ENCODE measurements at regions not wholly inside any gene's neighbourhood (a gene's known extent, or its start where the extent isn't known, plus 50 kb on each side); places are given as distances from the start of the nearest gene placed in this dataset.
"Not testable (repeated sequence)": the region's sequence is repeated elsewhere in the genome, so short reads cannot be mapped to it uniquely, and the experiment has no call there.

GRCh38 chr7:119908948-119909347, 364.0 kb upstream of the KCND2 start:
- H3K4me3 ChIP-seq (replicated peaks; ENCODE audit: insufficient read depth, low read length): no peak overlapping the region
- TF ChIP-seq GABPA (IDR thresholded peaks at IDR 0.05; ENCODE audit: low read depth) (no peak), POLR2AphosphoS5 (IDR thresholded peaks at IDR 0.05; ENCODE audit: low read depth) (no peak), CTCF (IDR thresholded peaks at IDR 0.05; ENCODE audit: insufficient read depth, low read length) (no peak), REST (IDR thresholded peaks at IDR 0.05; ENCODE audit: insufficient replicate concordance, low read depth) (no peak), SPI1 (IDR thresholded peaks at IDR 0.05; ENCODE audit: borderline replicate concordance, low read depth) (no peak)
- no peak for DNase-seq (ENCODE audit: low read depth in 1 of 2, low spot score in 1 of 2)
- no peak overlapping the region for H3K27ac ChIP-seq (replicated peaks)
- H3K27me3 ChIP-seq (ENCODE audit: insufficient read depth, poor library complexity, severe bottlenecking): no peaks in the 10 kb centered on the region

- H3K4me3 ChIP-seq (replicated peaks; ENCODE audit: insufficient read depth, low read length); H3K27me3 ChIP-seq (ENCODE audit: insufficient read depth, poor library complexity, severe bottlenecking); DNase-seq (ENCODE audit: low read depth in 1 of 2, low spot score in 1 of 2); H3K27ac ChIP-seq (replicated peaks): not testable (repeated sequence)
These were observed 358.9 kb upstream of the KCND2 start for GRCh38 chr7:119914119-119914518.

GRCh38 chr7:119916501-119916900, 356.5 kb upstream of the KCND2 start:
- DNase-seq (ENCODE audit: low read depth in 1 of 2, low spot score in 1 of 2): no peak
- no peak overlapping the region for H3K27ac ChIP-seq (replicated peaks)
- H3K27me3 ChIP-seq (ENCODE audit: insufficient read depth, poor library complexity, severe bottlenecking): no peaks in the 10 kb centered on the region
- no peak overlapping the region for H3K4me3 ChIP-seq (replicated peaks; ENCODE audit: insufficient read depth, low read length)
- TF ChIP-seq POLR2AphosphoS5 (IDR thresholded peaks at IDR 0.05; ENCODE audit: low read depth) (no peak), CTCF (IDR thresholded peaks at IDR 0.05; ENCODE audit: insufficient read depth, low read length) (no peak), REST (IDR thresholded peaks at IDR 0.05; ENCODE audit: insufficient replicate concordance, low read depth) (no peak), SPI1 (IDR thresholded peaks at IDR 0.05; ENCODE audit: borderline replicate concordance, low read depth) (no peak), GABPA (IDR thresholded peaks at IDR 0.05; ENCODE audit: low read depth) (no peak)

GRCh38 chr7:119918185-119918584, 354.8 kb upstream of the KCND2 start:
- H3K27ac ChIP-seq (replicated peaks): no peak overlapping the region
- DNase-seq (ENCODE audit: low read depth in 1 of 2, low spot score in 1 of 2): no peak
- no peak overlapping the region for H3K4me3 ChIP-seq (replicated peaks; ENCODE audit: insufficient read depth, low read length)
- no peak for TF ChIP-seq REST (IDR thresholded peaks at IDR 0.05; ENCODE audit: insufficient replicate concordance, low read depth)
- TF ChIP-seq SPI1 (IDR thresholded peaks at IDR 0.05; ENCODE audit: borderline replicate concordance, low read depth): no peak
- TF ChIP-seq GABPA (IDR thresholded peaks at IDR 0.05; ENCODE audit: low read depth): no peak
- no peak for TF ChIP-seq CTCF (IDR thresholded peaks at IDR 0.05; ENCODE audit: insufficient read depth, low read length)
- TF ChIP-seq POLR2AphosphoS5 (IDR thresholded peaks at IDR 0.05; ENCODE audit: low read depth): no peak
- no peaks in the 10 kb centered on the region for H3K27me3 ChIP-seq (ENCODE audit: insufficient read depth, poor library complexity, severe bottlenecking)
